Erythroblast (primary cell): ENCODE measurements at regions not wholly inside any gene's neighbourhood (a gene's known extent, or its start where the extent isn't known, plus 50 kb on each side); places are given as distances from the start of the nearest gene placed in this dataset.
"Not testable (repeated sequence)": the region's sequence is repeated elsewhere in the genome, so short reads cannot be mapped to it uniquely, and the experiment has no call there.

ENCODE experiments used
- DNase-seq, 2 experiments: peaks; one replicate each; lab custom pipeline; 2025; lab: John Stamatoyannopoulos, UW
- GATA1 ChIP-seq: IDR thresholded peaks from 2 replicates; pipeline ENCODE4 v1.6.1; 2011; ENCODE audit warnings: low read depth, mild to moderate bottlenecking, control low read depth, low read length, moderate library complexity
- POLR2A ChIP-seq: IDR thresholded peaks from 2 replicates; pipeline ENCODE4 v1.6.1; 2011; ENCODE audit warnings: mild to moderate bottlenecking, low read length

- not testable (repeated sequence) for DNase-seq
These were observed 102.8 kb upstream of the KCNMA1 start for GRCh38 chr10:77740396-77740795.

- TF ChIP-seq POLR2A (no peak), GATA1 (no peak)
- DNase-seq, result no peak
These were observed 101.0 kb upstream of the KCNMA1 start for GRCh38 chr10:77738496-77739158.

GRCh38 chr10:77737608-77738007 is 100.0 kb upstream of the KCNMA1 start:
- TF ChIP-seq GATA1 (no peak), POLR2A (no peak)
- no peak for DNase-seq

GRCh38 chr10:77735136-77735535 is 97.5 kb upstream of the KCNMA1 start:
- not testable (repeated sequence) for DNase-seq

- TF ChIP-seq GATA1, result no peak
- TF ChIP-seq POLR2A, result no peak
- no peak for DNase-seq
These were observed 94.8 kb upstream of the KCNMA1 start for GRCh38 chr10:77732213-77733003.

- no peak for TF ChIP-seq GATA1
- DNase-seq, result no peak
These were observed 89.9 kb upstream of the KCNMA1 start for GRCh38 chr10:77727481-77727880.

- TF ChIP-seq GATA1 (no peak), POLR2A (no peak)
- no peak for DNase-seq
These were observed 89.1 kb upstream of the KCNMA1 start for GRCh38 chr10:77726732-77727131.

- no peak for DNase-seq
- no peak for TF ChIP-seq GATA1
These were observed 88.7 kb upstream of the KCNMA1 start for GRCh38 chr10:77726301-77726700.

- TF ChIP-seq POLR2A (no peak), GATA1 (no peak)
- no peak for DNase-seq
These were observed 87.2 kb upstream of the KCNMA1 start for GRCh38 chr10:77724820-77725219.

GRCh38 chr10:77723376-77723775 is 85.8 kb upstream of the KCNMA1 start:
- DNase-seq, result no peak
- TF ChIP-seq GATA1 (no peak), POLR2A (no peak)

GRCh38 chr10:77722956-77723355 is 85.3 kb upstream of the KCNMA1 start:
- not testable (repeated sequence) for DNase-seq

- TF ChIP-seq POLR2A, result no peak
- TF ChIP-seq GATA1, result no peak
- DNase-seq, result no peak
These were observed 84.2 kb upstream of the KCNMA1 start for GRCh38 chr10:77721815-77722214.

GRCh38 chr10:77718957-77719356 is 81.3 kb upstream of the KCNMA1 start:
- no peak for DNase-seq
- TF ChIP-seq GATA1, result no peak
- no peak for TF ChIP-seq POLR2A

GRCh38 chr10:77718312-77718711 is 80.7 kb upstream of the KCNMA1 start:
- not testable (repeated sequence) for DNase-seq

- DNase-seq, result no peak
- TF ChIP-seq POLR2A, result no peak
- TF ChIP-seq GATA1, result no peak
These were observed 79.7 kb upstream of the KCNMA1 start for GRCh38 chr10:77717336-77717735.
